NCI-H2081 (cell line): ENCODE measurements at regions not wholly inside any gene's neighbourhood (a gene's known extent, or its start where the extent isn't known, plus 50 kb on each side); places are given as distances from the start of the nearest gene placed in this dataset.
A peak's percentile ranks its signal among the peaks of the same experiment; 100 is the strongest.
"Not testable (repeated sequence)": the region's sequence is repeated elsewhere in the genome, so short reads cannot be mapped to it uniquely, and the experiment has no call there.

ENCODE experiments used
- DNase-seq, 2 experiments: peaks; one replicate each; lab custom pipeline; 2025; lab: John Stamatoyannopoulos, UW

- no peak for DNase-seq
Measured at GRCh38 chr9:26667882-26668281, 224.7 kb downstream of the CAAP1 start.

- DNase-seq, result no peak
Measured at GRCh38 chr9:26665666-26666065, 226.9 kb downstream of the CAAP1 start.

- DNase-seq, result not testable (repeated sequence)
Measured at GRCh38 chr9:26664087-26664773, 228.4 kb downstream of the CAAP1 start.

GRCh38 chr9:26662476-26662875 lies 230.1 kb downstream of the CAAP1 start:
- DNase-seq, result no peak

GRCh38 chr9:26658476-26658875 lies 234.1 kb downstream of the CAAP1 start:
- DNase-seq, result no peak

- DNase-seq, result no peak
Measured at GRCh38 chr9:26657958-26658357, 234.6 kb downstream of the CAAP1 start.

- DNase-seq, result peak; percentile 69 to 79
Measured at GRCh38 chr9:26656003-26656870, 236.4 kb downstream of the CAAP1 start.

- no peak for DNase-seq
Measured at GRCh38 chr9:26655166-26655565, 237.4 kb downstream of the CAAP1 start.

- no peak for DNase-seq
Measured at GRCh38 chr9:26650325-26650724, 242.3 kb downstream of the CAAP1 start.

- DNase-seq, result no peak
Measured at GRCh38 chr9:26643826-26644225, 248.8 kb downstream of the CAAP1 start.

- DNase-seq, result no peak
Measured at GRCh38 chr9:26639761-26640160, 252.8 kb downstream of the CAAP1 start.

- DNase-seq, result no peak
Measured at GRCh38 chr9:26637101-26637500, 255.5 kb downstream of the CAAP1 start.

GRCh38 chr9:26613851-26614350 lies 278.7 kb downstream of the CAAP1 start:
- DNase-seq, result not testable (repeated sequence)

- no peak for DNase-seq
Measured at GRCh38 chr9:26612211-26612610, 280.4 kb downstream of the CAAP1 start.

- no peak for DNase-seq
Measured at GRCh38 chr9:26606756-26607155, 285.8 kb downstream of the CAAP1 start.

GRCh38 chr9:26605367-26605766 lies 287.2 kb downstream of the CAAP1 start:
- no peak for DNase-seq

GRCh38 chr9:26604076-26604662 lies 288.4 kb downstream of the CAAP1 start:
- no peak for DNase-seq

- DNase-seq, result no peak
Measured at GRCh38 chr9:26603617-26604016, 289.0 kb downstream of the CAAP1 start.

GRCh38 chr9:26597542-26598149 lies 295.0 kb downstream of the CAAP1 start:
- DNase-seq, result peak in 1 of 2 experiments; percentile 7

GRCh38 chr9:26579056-26579455 lies 313.5 kb downstream of the CAAP1 start:
- DNase-seq, result no peak

GRCh38 chr9:26574898-26575440 lies 317.6 kb downstream of the CAAP1 start:
- DNase-seq, result no peak

- no peak for DNase-seq
Measured at GRCh38 chr9:26574256-26574655, 318.3 kb downstream of the CAAP1 start.
